H9 (cell line): ENCODE measurements at regions not wholly inside any gene's neighbourhood (a gene's known extent, or its start where the extent isn't known, plus 50 kb on each side); places are given as distances from the start of the nearest gene placed in this dataset.

Source experiments
- DNase-seq: peaks from one replicate; pipeline ENCODE4 v3.0.0-alpha.2; 2017
- H2AFZ ChIP-seq: one replicate; pipeline ENCODE4 v1.6.1; 2013; ENCODE audit warnings: mild to moderate bottlenecking, low read length, control low read depth, moderate library complexity
- H2AK5ac ChIP-seq: 2 replicates; pipeline ENCODE4 v1.6.1; 2013; ENCODE audit warnings: low read length, control low read depth, mixed read lengths; ENCODE audit not compliant: insufficient read length
- H2BK120ac ChIP-seq: one replicate; pipeline ENCODE4 v1.6.1; 2013; ENCODE audit warnings: low read depth, mild to moderate bottlenecking, low read length, control low read depth, inconsistent platforms; ENCODE audit not compliant: poor library complexity, severe bottlenecking
- H2BK12ac ChIP-seq: 2 replicates; pipeline ENCODE4 v1.6.1; 2013; ENCODE audit warnings: low read length, control low read depth, mixed read lengths, low read depth; ENCODE audit not compliant: insufficient read length
- H2BK15ac ChIP-seq: 2 replicates; pipeline ENCODE4 v1.6.1; 2013; ENCODE audit warnings: low read depth, low read length, control low read depth
- H2BK20ac ChIP-seq: one replicate; pipeline ENCODE4 v1.6.1; 2013; ENCODE audit warnings: low read depth, mild to moderate bottlenecking, low read length, control low read depth, inconsistent platforms; ENCODE audit not compliant: poor library complexity, severe bottlenecking
- H2BK5ac ChIP-seq: 2 replicates; pipeline ENCODE4 v1.6.1; 2013; ENCODE audit warnings: low read length, control low read depth, mixed read lengths; ENCODE audit not compliant: insufficient read length
- H3K14ac ChIP-seq: 2 replicates; pipeline ENCODE4 v1.6.1; 2013; ENCODE audit warnings: low read length, control low read depth; ENCODE audit not compliant: insufficient read depth
- H3K18ac ChIP-seq: 2 replicates; pipeline ENCODE4 v1.6.1; 2013; ENCODE audit warnings: low read depth, mild to moderate bottlenecking, mixed read lengths, low read length, control low read depth; ENCODE audit not compliant: insufficient read length
- H3K23ac ChIP-seq: 2 replicates; pipeline ENCODE4 v1.6.1; 2013; ENCODE audit warnings: low read length, control low read depth, mixed read lengths, low read depth; ENCODE audit not compliant: insufficient read length
- H3K23me2 ChIP-seq: 2 replicates; pipeline ENCODE4 v1.6.1; 2013; ENCODE audit warnings: low read depth, mild to moderate bottlenecking, mixed read lengths, low read length, control low read depth; ENCODE audit not compliant: insufficient read length, poor library complexity, severe bottlenecking
- H3K27ac ChIP-seq: 2 replicates; pipeline ENCODE4 v1.5.1; 2013; ENCODE audit warnings: low read length, control low read depth, mixed read lengths, low read depth; ENCODE audit not compliant: insufficient read length
- H3K27me3 ChIP-seq: 2 replicates; pipeline ENCODE4 v1.6.1; 2013; ENCODE audit warnings: low read length, control low read depth, inconsistent platforms; ENCODE audit not compliant: insufficient read depth
- H3K4ac ChIP-seq: 2 replicates; pipeline ENCODE4 v1.6.1; 2013; ENCODE audit warnings: low read depth, mild to moderate bottlenecking, control low read depth, inconsistent platforms, low read length, moderate library complexity
- H3K4me1 ChIP-seq: 2 replicates; pipeline ENCODE4 v1.6.1; 2013; ENCODE audit warnings: low read length, control low read depth, inconsistent platforms; ENCODE audit not compliant: insufficient read depth
- H3K4me2 ChIP-seq: 2 replicates; pipeline ENCODE4 v1.6.1; 2013; ENCODE audit warnings: low read length, control low read depth, mixed read lengths; ENCODE audit not compliant: insufficient read length, insufficient read depth
- H3K56ac ChIP-seq: 2 replicates; pipeline ENCODE4 v1.6.1; 2013; ENCODE audit warnings: low read depth, mild to moderate bottlenecking, mixed read lengths, low read length, control low read depth; ENCODE audit not compliant: insufficient read length
- H3K79me1 ChIP-seq: 2 replicates; pipeline ENCODE4 v1.6.1; 2013; ENCODE audit warnings: low read depth, mild to moderate bottlenecking, moderate library complexity, low read length, control low read depth, inconsistent platforms; ENCODE audit not compliant: insufficient read depth, poor library complexity, severe bottlenecking
- H3K79me2 ChIP-seq: 2 replicates; pipeline ENCODE4 v1.6.1; 2013; ENCODE audit warnings: low read length, control low read depth, inconsistent platforms; ENCODE audit not compliant: insufficient read depth
- H3K9ac ChIP-seq: 2 replicates; pipeline ENCODE4 v1.6.1; 2013; ENCODE audit warnings: low read length, control low read depth, mixed read lengths; ENCODE audit not compliant: insufficient read length; ENCODE audit errors: extremely low read depth
- H3K9me3 ChIP-seq: one replicate; pipeline ENCODE4 v1.6.1; 2013; ENCODE audit warnings: low read depth, low read length, inconsistent platforms; ENCODE audit not compliant: control insufficient read depth
- H3T11ph ChIP-seq: one replicate; pipeline ENCODE4 v1.6.1; 2013; ENCODE audit warnings: mild to moderate bottlenecking, low read length, control low read depth, inconsistent platforms
- H4K20me1 ChIP-seq: one replicate; pipeline ENCODE4 v1.6.1; 2013; ENCODE audit not compliant: control insufficient read depth, insufficient read length, insufficient read depth
- H4K5ac ChIP-seq: 2 replicates; pipeline ENCODE4 v1.6.1; 2013; ENCODE audit warnings: low read depth, mild to moderate bottlenecking, mixed read lengths, low read length, control low read depth; ENCODE audit not compliant: insufficient read length
- H4K8ac ChIP-seq: replicated peaks from 2 replicates; pipeline ENCODE4 v1.6.1; 2013; ENCODE audit warnings: low read length, control low read depth, mixed read lengths, low read depth; ENCODE audit not compliant: insufficient read length
- H4K91ac ChIP-seq: 2 replicates; pipeline ENCODE4 v1.6.1; 2013; ENCODE audit warnings: low read depth, mild to moderate bottlenecking, moderate library complexity, mixed read lengths, low read length, control low read depth; ENCODE audit not compliant: insufficient read length
- H3K27ac Mint-ChIP-seq, 3 experiments: 2 replicates in 2 of 3; 3 replicates in 1 of 3; pipeline ENCODE4 v1.8.0; 2020 to 2021; ENCODE audit warnings: mixed read lengths in 3 of 3, mild to moderate bottlenecking in 1 of 3, moderate library complexity in 1 of 3
- H3K27me3 Mint-ChIP-seq: 2 replicates; pipeline ENCODE4 v1.8.0; 2021; ENCODE audit warnings: low read depth, mild to moderate bottlenecking, moderate library complexity, mixed read lengths
- H3K36me3 Mint-ChIP-seq, 3 experiments: 2 replicates in 2 of 3; 3 replicates in 1 of 3; pipeline ENCODE4 v1.8.0; 2020 to 2021; ENCODE audit warnings: low read depth in 3 of 3, mixed read lengths in 3 of 3; ENCODE audit not compliant: insufficient read depth in 1 of 3
- H3K4me1 Mint-ChIP-seq, 2 experiments: 2 replicates each; pipeline ENCODE4 v1.8.0; 2020; ENCODE audit warnings: mixed read lengths in 2 of 2
- H3K4me3 Mint-ChIP-seq, 2 experiments: 2 replicates in 1 of 2; 3 replicates in 1 of 2; pipeline ENCODE4 v1.8.0; 2020 to 2021; ENCODE audit warnings: mild to moderate bottlenecking in 2 of 2, mixed read lengths in 2 of 2, moderate library complexity in 1 of 2
- H3K9me3 Mint-ChIP-seq, 2 experiments: 2 replicates in 1 of 2; 3 replicates in 1 of 2; pipeline ENCODE4 v1.8.0; 2020; ENCODE audit warnings: mild to moderate bottlenecking in 2 of 2, mixed read lengths in 2 of 2, moderate library complexity in 1 of 2
- CTCF ChIP-seq: fragments of 200-600 bp; sonication (generic); conservative IDR thresholded peaks from 3 replicates; pipeline ENCODE4 v1.8.0; 2021; ENCODE audit warnings: antibody characterized with exemption, mild to moderate bottlenecking
- WGBS: extraction: QIAGEN DNeasy Blood & Tissue Kit; methylation state at CpG from one replicate; pipeline ENCODE4 v1.1.7; 2013; ENCODE audit warnings: missing lambda C conversion rate, low lambda C conversion rate, mixed read lengths; ENCODE audit not compliant: insufficient read length; ENCODE audit errors: extremely low coverage; 5-methylcytosine and 5-hydroxymethylcytosine counted together

GRCh38 chr17:49910858-49911204, 58.2 kb upstream of the DLX4 start:
- H3K27me3 ChIP-seq: peaks cover 26% of the 10 kb centered on the region; the same call in 1 of the 2 replicates
- no peak overlapping the region for H3K27ac Mint-ChIP-seq
- H3K4me1 ChIP-seq: 0 out of 2 replicates have a peak, but pooled peaks cover 4% of the 10 kb centered on the region

More at GRCh38 chr17:49910858-49911204, 58.2 kb upstream of the DLX4 start:
- no peak overlapping the region for H2BK12ac ChIP-seq
- TF ChIP-seq CTCF: no peak
- peak overlapping the region; percentile 69 to 92 for H3K4me3 Mint-ChIP-seq
- H3K9ac ChIP-seq: no peak overlapping the region
- DNase-seq: no peak
- no peak overlapping the region for H3K56ac ChIP-seq
- H2BK120ac ChIP-seq: no peak overlapping the region
- no peak overlapping the region for H2AFZ ChIP-seq
- no peaks in the 10 kb centered on the region for H4K20me1 ChIP-seq
- H4K5ac ChIP-seq: no peak overlapping the region
- no peak overlapping the region for H2AK5ac ChIP-seq
- no peak overlapping the region for H3T11ph ChIP-seq
- no peaks in the 10 kb centered on the region; a peak in 1 of 5 replicates for H3K9me3 Mint-ChIP-seq
- H3K23ac ChIP-seq: no peak overlapping the region
- no peaks in the 10 kb centered on the region; a peak in 1 of 7 replicates for H3K36me3 Mint-ChIP-seq
- H3K4ac ChIP-seq: no peak overlapping the region
- H3K79me2 ChIP-seq: no peaks in the 10 kb centered on the region
- no peak overlapping the region for H3K18ac ChIP-seq
- no peak overlapping the region for H2BK20ac ChIP-seq
- peaks cover 47 to 79% of the 10 kb centered on the region in 2 experiments for H3K4me1 Mint-ChIP-seq
- no peak overlapping the region for H4K8ac ChIP-seq
- H3K14ac ChIP-seq: no peak overlapping the region
- no peaks in the 10 kb centered on the region for H3K79me1 ChIP-seq
- no peaks in the 10 kb centered on the region for H3K9me3 ChIP-seq
- H2BK15ac ChIP-seq: no peak overlapping the region
- H2BK5ac ChIP-seq: no peak overlapping the region
- H3K27ac ChIP-seq: no peak overlapping the region
- peaks cover 5% of the 10 kb centered on the region for H3K23me2 ChIP-seq
- H4K91ac ChIP-seq: no peak overlapping the region
- H3K4me2 ChIP-seq: peak overlapping the region; percentile 78
- peaks cover 94% of the 10 kb centered on the region for H3K27me3 Mint-ChIP-seq
- WGBS: no CpG with 5 or more reads among the region's 7 CpGs
